Vagina (tissue), 2 donors: ENCODE measurements at regions not wholly inside any gene's neighbourhood (a gene's known extent, or its start where the extent isn't known, plus 50 kb on each side); places are given as distances from the start of the nearest gene placed in this dataset.

Experiments used
- POLR2A ChIP-seq, 2 donors: fragments of 450-650 bp; IDR thresholded peaks; one replicate each; pipeline ENCODE4 v1.6.1; 2017; ENCODE audit warnings: antibody characterized with exemption in 2 of 2, mild to moderate bottlenecking in 2 of 2, moderate library complexity in 2 of 2
- POLR2AphosphoS5 ChIP-seq, 2 donors: sonication (generic); formaldehyde crosslinking; IDR thresholded peaks; one replicate each; pipeline ENCODE4 v1.9.0; 2017; ENCODE audit warnings: antibody characterized with exemption in 2 of 2, mild to moderate bottlenecking in 2 of 2, low read depth in 1 of 2; ENCODE audit not compliant: insufficient read depth in 1 of 2
- TF ChIP-seq, protein P1 (sequence below), 3 experiments: fragments of 450-650 bp in 2 of 3; fragments of 200-600 bp in 1 of 3; sonication (generic) in 1 of 3; IDR thresholded peaks; one replicate each; pipeline ENCODE4 v1.5.1; 2017 to 2019; ENCODE audit warnings: antibody characterized with exemption in 3 of 3, mild to moderate bottlenecking in 2 of 3, moderate library complexity in 2 of 3

DNA sequence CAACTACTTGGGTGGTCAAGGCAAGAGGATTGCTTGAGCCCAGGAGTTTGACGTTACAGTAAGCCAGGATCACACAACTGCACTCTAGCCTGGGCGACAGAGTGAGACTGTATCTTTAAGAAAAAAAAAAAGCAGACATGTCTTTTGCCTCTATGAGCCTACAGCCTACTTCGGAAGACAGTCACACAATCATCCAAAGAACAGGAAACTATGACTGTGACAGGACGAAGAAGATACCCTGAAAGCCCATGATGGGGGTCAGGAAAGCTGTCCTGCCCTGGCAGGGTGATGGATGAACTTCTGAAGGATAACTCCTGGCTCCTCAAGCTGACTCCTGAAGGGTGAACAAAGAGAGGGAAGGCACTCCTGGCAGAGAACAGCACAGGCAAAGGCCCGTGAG lies 251.7 kb upstream of the SIX2 start:
- TF ChIP-seq, protein P1, sequence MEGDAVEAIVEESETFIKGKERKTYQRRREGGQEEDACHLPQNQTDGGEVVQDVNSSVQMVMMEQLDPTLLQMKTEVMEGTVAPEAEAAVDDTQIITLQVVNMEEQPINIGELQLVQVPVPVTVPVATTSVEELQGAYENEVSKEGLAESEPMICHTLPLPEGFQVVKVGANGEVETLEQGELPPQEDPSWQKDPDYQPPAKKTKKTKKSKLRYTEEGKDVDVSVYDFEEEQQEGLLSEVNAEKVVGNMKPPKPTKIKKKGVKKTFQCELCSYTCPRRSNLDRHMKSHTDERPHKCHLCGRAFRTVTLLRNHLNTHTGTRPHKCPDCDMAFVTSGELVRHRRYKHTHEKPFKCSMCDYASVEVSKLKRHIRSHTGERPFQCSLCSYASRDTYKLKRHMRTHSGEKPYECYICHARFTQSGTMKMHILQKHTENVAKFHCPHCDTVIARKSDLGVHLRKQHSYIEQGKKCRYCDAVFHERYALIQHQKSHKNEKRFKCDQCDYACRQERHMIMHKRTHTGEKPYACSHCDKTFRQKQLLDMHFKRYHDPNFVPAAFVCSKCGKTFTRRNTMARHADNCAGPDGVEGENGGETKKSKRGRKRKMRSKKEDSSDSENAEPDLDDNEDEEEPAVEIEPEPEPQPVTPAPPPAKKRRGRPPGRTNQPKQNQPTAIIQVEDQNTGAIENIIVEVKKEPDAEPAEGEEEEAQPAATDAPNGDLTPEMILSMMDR (IDR thresholded peaks at IDR 0.05): no peak
- no peak for TF ChIP-seq POLR2A (IDR thresholded peaks at IDR 0.05)
- no peak for TF ChIP-seq POLR2AphosphoS5 (IDR thresholded peaks at IDR 0.05; ENCODE audit: insufficient read depth in 1 of 2, low read depth in 1 of 2)
